ENCODE measurements at regions not wholly inside any gene's neighbourhood (a gene's known extent, or its start where the extent isn't known, plus 50 kb on each side); places are given as distances from the start of the nearest gene placed in this dataset.

- no peak for DNase-seq (ENCODE audit: low read depth)
These were observed 316.2 kb downstream of the CENPC start for GRCh38 chr4:67229148-67229547.

GRCh38 chr4:67220861-67221260 lies 324.4 kb downstream of the CENPC start:
- no peak for DNase-seq (ENCODE audit: low read depth)

- DNase-seq (ENCODE audit: low read depth) = no peak
These were observed 326.4 kb downstream of the CENPC start for GRCh38 chr4:67218883-67219282.

GRCh38 chr4:67207941-67208441 lies 337.3 kb downstream of the CENPC start:
- DNase-seq (ENCODE audit: low read depth) = no peak

GRCh38 chr4:67204441-67204840 lies 340.9 kb downstream of the CENPC start:
- DNase-seq (ENCODE audit: low read depth) = no peak

- no peak for DNase-seq (ENCODE audit: low read depth)
These were observed 344.0 kb downstream of the CENPC start for GRCh38 chr4:67201334-67201733.

- DNase-seq (ENCODE audit: low read depth) = no peak
These were observed 346.6 kb downstream of the CENPC start for GRCh38 chr4:67198727-67199126.

GRCh38 chr4:67167849-67168248 lies 377.5 kb downstream of the CENPC start:
- DNase-seq (ENCODE audit: low read depth) = no peak

GRCh38 chr4:67162690-67163089 lies 382.6 kb downstream of the CENPC start:
- DNase-seq (ENCODE audit: low read depth) = no peak

GRCh38 chr4:67161311-67161710 lies 384.0 kb downstream of the CENPC start:
- no peak for DNase-seq (ENCODE audit: low read depth)

GRCh38 chr4:67160394-67160793 lies 384.9 kb downstream of the CENPC start:
- DNase-seq (ENCODE audit: low read depth) = no peak

- no peak for DNase-seq (ENCODE audit: low read depth)
These were observed 386.6 kb downstream of the CENPC start for GRCh38 chr4:67158666-67159065.

- DNase-seq (ENCODE audit: low read depth) = no peak
These were observed 392.3 kb downstream of the CENPC start for GRCh38 chr4:67152976-67153375.

- DNase-seq (ENCODE audit: low read depth) = no peak
These were observed 393.6 kb downstream of the CENPC start for GRCh38 chr4:67151376-67152343.

- no peak for DNase-seq (ENCODE audit: low read depth)
These were observed 403.7 kb downstream of the CENPC start for GRCh38 chr4:67141586-67141985.

- DNase-seq (ENCODE audit: low read depth) = no peak
These were observed 410.7 kb downstream of the CENPC start for GRCh38 chr4:67134616-67135015.

GRCh38 chr4:67133162-67133561 lies 412.1 kb downstream of the CENPC start:
- DNase-seq (ENCODE audit: low read depth) = no peak

- no peak for DNase-seq (ENCODE audit: low read depth)
These were observed 414.1 kb downstream of the CENPC start for GRCh38 chr4:67131224-67131623.

- DNase-seq (ENCODE audit: low read depth) = no peak
These were observed 414.9 kb downstream of the CENPC start for GRCh38 chr4:67130411-67130810.

- no peak for DNase-seq (ENCODE audit: low read depth)
These were observed 418.7 kb downstream of the CENPC start for GRCh38 chr4:67126570-67126969.

- no peak for DNase-seq (ENCODE audit: low read depth)
These were observed 419.4 kb downstream of the CENPC start for GRCh38 chr4:67125636-67126514.

GRCh38 chr4:67124716-67125115 lies 420.6 kb downstream of the CENPC start:
- no peak for DNase-seq (ENCODE audit: low read depth)

GRCh38 chr4:67122029-67122428 lies 423.3 kb downstream of the CENPC start:
- no peak for DNase-seq (ENCODE audit: low read depth)

Data from T-helper 22 cell (primary cell).